ENCODE measurements at regions not wholly inside any gene's neighbourhood (a gene's known extent, or its start where the extent isn't known, plus 50 kb on each side); places are given as distances from the start of the nearest gene placed in this dataset.

- H3K36me3 ChIP-seq (ENCODE audit: control insufficient read depth in 4 of 4, insufficient read depth in 3 of 4, low read depth in 1 of 4, low read length in 3 of 4), result no peaks in the 10 kb centered on the region
- no peak for TF ChIP-seq GABPA (IDR thresholded peaks at IDR 0.05 in 1 of 2, conservative IDR thresholded peaks at IDR 0.05 in 1 of 2)
- no peak for TF ChIP-seq ZBTB33 (IDR thresholded peaks at IDR 0.05)
- no peak for TF ChIP-seq YY1 (IDR thresholded peaks at IDR 0.05)
- no peak for TF ChIP-seq EGR1 (IDR thresholded peaks at IDR 0.05; ENCODE audit: low read depth in 2 of 2)
- TF ChIP-seq, protein P1, sequence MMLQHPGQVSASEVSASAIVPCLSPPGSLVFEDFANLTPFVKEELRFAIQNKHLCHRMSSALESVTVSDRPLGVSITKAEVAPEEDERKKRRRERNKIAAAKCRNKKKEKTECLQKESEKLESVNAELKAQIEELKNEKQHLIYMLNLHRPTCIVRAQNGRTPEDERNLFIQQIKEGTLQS (IDR thresholded peaks at IDR 0.05), result no peak
- no peak for TF ChIP-seq HNF4A (conservative IDR thresholded peaks at IDR 0.05)
- no peak for TF ChIP-seq SP1 (IDR thresholded peaks at IDR 0.05)
- TF ChIP-seq NR2F2 (IDR thresholded peaks at IDR 0.05), result no peak
- no peak for TF ChIP-seq TAF1 (conservative IDR thresholded peaks at IDR 0.05)
- TF ChIP-seq MAX (IDR thresholded peaks at IDR 0.05), result no peak
- no peaks in the 10 kb centered on the region for H3K27me3 ChIP-seq (ENCODE audit: control insufficient read depth in 4 of 4, insufficient read depth in 4 of 4, low read length in 3 of 4)
- no peaks in the 10 kb centered on the region for H3K4me1 ChIP-seq (ENCODE audit: control insufficient read depth in 4 of 4, insufficient read depth in 4 of 4, low read length in 3 of 4)
- no peak overlapping the region for H3K27ac ChIP-seq (ENCODE audit: low read depth in 1 of 2, low read length in 2 of 2)
- 97% methylated on average over 2 of the region's 2 CpGs for WGBS
- no peak overlapping the region for H3K4me3 ChIP-seq (ENCODE audit: low read depth in 1 of 3, low read length in 3 of 3)
- H3K9ac ChIP-seq (ENCODE audit: low read depth in 1 of 2, low read length in 2 of 2), result no peak overlapping the region
- DNase-seq (ENCODE audit: low spot score), result no peak
- H3K9me3 ChIP-seq (ENCODE audit: control insufficient read depth in 4 of 4, low read length in 3 of 4), result no peaks in the 10 kb centered on the region
Observed at GRCh38 chr15:57773051-57773450, 66.5 kb downstream of the POLR2M start.

- no peak for TF ChIP-seq HNF4G (IDR thresholded peaks at IDR 0.05)
- TF ChIP-seq HNF4A (conservative IDR thresholded peaks at IDR 0.05), result no peak
- no peak for TF ChIP-seq SP1 (IDR thresholded peaks at IDR 0.05)
- TF ChIP-seq MAX (IDR thresholded peaks at IDR 0.05), result no peak
- TF ChIP-seq FOXA1 (IDR thresholded peaks at IDR 0.05), result no peak
- no peak for TF ChIP-seq RXRA (IDR thresholded peaks at IDR 0.05)
- no peak for TF ChIP-seq RAD21 (IDR thresholded peaks at IDR 0.05)
- TF ChIP-seq EGR1 (IDR thresholded peaks at IDR 0.05; ENCODE audit: low read depth in 2 of 2), result no peak
- TF ChIP-seq JUND (IDR thresholded peaks at IDR 0.05), result no peak
- no peak for TF ChIP-seq GABPA (IDR thresholded peaks at IDR 0.05 in 1 of 2, conservative IDR thresholded peaks at IDR 0.05 in 1 of 2)
- TF ChIP-seq, protein P1 (IDR thresholded peaks at IDR 0.05), result no peak
- no peak for TF ChIP-seq ZBTB33 (IDR thresholded peaks at IDR 0.05)
- TF ChIP-seq TAF1 (conservative IDR thresholded peaks at IDR 0.05), result no peak
- no peak for TF ChIP-seq CTCF (IDR thresholded peaks at IDR 0.05; ENCODE audit: low read depth, low read length, missing input control)
- TF ChIP-seq YY1 (IDR thresholded peaks at IDR 0.05), result no peak
- no peak for TF ChIP-seq NR2F2 (IDR thresholded peaks at IDR 0.05)
- TF ChIP-seq FOXA2 (IDR thresholded peaks at IDR 0.05), result no peak
- no peak for TF ChIP-seq REST (IDR thresholded peaks at IDR 0.05)
- Histone ChIP-seq H3K27me3 (ENCODE audit: control insufficient read depth in 4 of 4, insufficient read depth in 4 of 4, low read length in 3 of 4) (no peaks in the 10 kb centered on the region), H3K27ac (ENCODE audit: low read depth in 1 of 2, low read length in 2 of 2) (no peak overlapping the region), H3K36me3 (ENCODE audit: control insufficient read depth in 4 of 4, insufficient read depth in 3 of 4, low read depth in 1 of 4, low read length in 3 of 4) (no peaks in the 10 kb centered on the region), H3K9me3 (ENCODE audit: control insufficient read depth in 4 of 4, low read length in 3 of 4) (no peaks in the 10 kb centered on the region), H3K4me1 (ENCODE audit: control insufficient read depth in 4 of 4, insufficient read depth in 4 of 4, low read length in 3 of 4) (no peaks in the 10 kb centered on the region), H3K4me3 (ENCODE audit: low read depth in 1 of 3, low read length in 3 of 3) (no peak overlapping the region), H3K9ac (ENCODE audit: low read depth in 1 of 2, low read length in 2 of 2) (no peak overlapping the region)
- WGBS, result 84% methylated on average over 4 of the region's 4 CpGs
- DNase-seq (ENCODE audit: low spot score), result no peak
Observed at GRCh38 chr15:57777003-57777402, 70.5 kb downstream of the POLR2M start.

Data from liver (tissue), 8 donors.